K562 (cell line): ENCODE measurements at regions not wholly inside any gene's neighbourhood (a gene's known extent, or its start where the extent isn't known, plus 50 kb on each side); places are given as distances from the start of the nearest gene placed in this dataset.

Source experiments
- HDAC3 ChIP-seq: fragments of 450-650 bp; IDR thresholded peaks from 2 replicates; pipeline ENCODE4 v1.6.1; 2018; ENCODE audit warnings: borderline replicate concordance, mild to moderate bottlenecking, moderate library complexity; ENCODE audit not compliant: partially characterized antibody
- HIVEP1 ChIP-seq: fragments of 250-450 bp; sonication (Bioruptor Pico); IDR thresholded peaks from 2 replicates; pipeline ENCODE4 v1.4.0; 2020; ENCODE audit warnings: mild to moderate bottlenecking
- MCM5 ChIP-seq: fragments of 450-650 bp; IDR thresholded peaks from 2 replicates; pipeline ENCODE4 v1.6.1; 2016; ENCODE audit warnings: low read depth
- RBM15 ChIP-seq: fragments of 200-400 bp; formaldehyde crosslinking; IDR thresholded peaks from 2 replicates; pipeline ENCODE4 v1.6.1; 2018; ENCODE audit warnings: mild to moderate bottlenecking, low read length, moderate library complexity; ENCODE audit not compliant: insufficient read depth
- U2AF1 ChIP-seq: fragments of 200-400 bp; formaldehyde crosslinking; optimal IDR thresholded peaks from 2 replicates; pipeline ENCODE3; 2017; ENCODE audit warnings: mild to moderate bottlenecking, low read depth, low read length, moderate library complexity
- XRCC5 ChIP-seq: fragments of 200-400 bp; formaldehyde crosslinking; IDR thresholded peaks from 2 replicates; pipeline ENCODE4 v1.6.1; 2017; ENCODE audit warnings: low read depth, mild to moderate bottlenecking, low read length
- ZNF311 ChIP-seq: fragments of 250-450 bp; sonication (Bioruptor Pico); IDR thresholded peaks from 2 replicates; pipeline ENCODE4 v1.4.0; 2020; ENCODE audit warnings: mild to moderate bottlenecking, moderate library complexity
- ZNF592 ChIP-seq: fragments of 450-650 bp; IDR thresholded peaks from 2 replicates; pipeline ENCODE4 v1.6.1; 2017; ENCODE audit warnings: antibody characterized with exemption, mild to moderate bottlenecking
- TF ChIP-seq, protein P1 (sequence below): sonication (generic); formaldehyde crosslinking; IDR thresholded peaks from 2 replicates; pipeline ENCODE4 v1.8.0; 2023; ENCODE audit warnings: missing genetic modification reagents, mild to moderate bottlenecking, borderline replicate concordance

DNA sequence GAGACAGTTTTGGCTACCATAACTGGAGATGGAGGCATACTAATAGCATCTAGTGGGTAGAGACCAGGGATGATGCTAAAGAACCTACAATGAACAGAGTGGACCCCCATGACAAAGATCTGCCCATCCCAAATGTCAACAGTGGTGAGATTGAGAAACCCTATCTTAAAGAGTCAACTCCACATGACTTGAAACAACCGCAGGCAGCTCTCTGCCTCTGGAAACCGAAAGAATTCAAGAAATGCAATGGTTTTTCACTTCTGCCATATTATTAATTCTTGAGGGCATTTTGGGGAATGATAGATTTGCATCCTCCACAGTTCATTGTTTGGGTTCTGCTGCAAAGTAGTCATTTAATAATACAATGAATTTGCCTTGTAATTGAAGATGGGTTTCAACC, 463.4 kb downstream of the MAFB start (continued):
- TF ChIP-seq HDAC3 (no peak), HIVEP1 (CRISPR knock-in tag) (no peak), U2AF1 (no peak), RBM15 (no peak), ZNF592 (no peak), XRCC5 (no peak), ZNF311 (CRISPR knock-in tag) (no peak), MCM5 (no peak)
- TF ChIP-seq, protein P1, sequence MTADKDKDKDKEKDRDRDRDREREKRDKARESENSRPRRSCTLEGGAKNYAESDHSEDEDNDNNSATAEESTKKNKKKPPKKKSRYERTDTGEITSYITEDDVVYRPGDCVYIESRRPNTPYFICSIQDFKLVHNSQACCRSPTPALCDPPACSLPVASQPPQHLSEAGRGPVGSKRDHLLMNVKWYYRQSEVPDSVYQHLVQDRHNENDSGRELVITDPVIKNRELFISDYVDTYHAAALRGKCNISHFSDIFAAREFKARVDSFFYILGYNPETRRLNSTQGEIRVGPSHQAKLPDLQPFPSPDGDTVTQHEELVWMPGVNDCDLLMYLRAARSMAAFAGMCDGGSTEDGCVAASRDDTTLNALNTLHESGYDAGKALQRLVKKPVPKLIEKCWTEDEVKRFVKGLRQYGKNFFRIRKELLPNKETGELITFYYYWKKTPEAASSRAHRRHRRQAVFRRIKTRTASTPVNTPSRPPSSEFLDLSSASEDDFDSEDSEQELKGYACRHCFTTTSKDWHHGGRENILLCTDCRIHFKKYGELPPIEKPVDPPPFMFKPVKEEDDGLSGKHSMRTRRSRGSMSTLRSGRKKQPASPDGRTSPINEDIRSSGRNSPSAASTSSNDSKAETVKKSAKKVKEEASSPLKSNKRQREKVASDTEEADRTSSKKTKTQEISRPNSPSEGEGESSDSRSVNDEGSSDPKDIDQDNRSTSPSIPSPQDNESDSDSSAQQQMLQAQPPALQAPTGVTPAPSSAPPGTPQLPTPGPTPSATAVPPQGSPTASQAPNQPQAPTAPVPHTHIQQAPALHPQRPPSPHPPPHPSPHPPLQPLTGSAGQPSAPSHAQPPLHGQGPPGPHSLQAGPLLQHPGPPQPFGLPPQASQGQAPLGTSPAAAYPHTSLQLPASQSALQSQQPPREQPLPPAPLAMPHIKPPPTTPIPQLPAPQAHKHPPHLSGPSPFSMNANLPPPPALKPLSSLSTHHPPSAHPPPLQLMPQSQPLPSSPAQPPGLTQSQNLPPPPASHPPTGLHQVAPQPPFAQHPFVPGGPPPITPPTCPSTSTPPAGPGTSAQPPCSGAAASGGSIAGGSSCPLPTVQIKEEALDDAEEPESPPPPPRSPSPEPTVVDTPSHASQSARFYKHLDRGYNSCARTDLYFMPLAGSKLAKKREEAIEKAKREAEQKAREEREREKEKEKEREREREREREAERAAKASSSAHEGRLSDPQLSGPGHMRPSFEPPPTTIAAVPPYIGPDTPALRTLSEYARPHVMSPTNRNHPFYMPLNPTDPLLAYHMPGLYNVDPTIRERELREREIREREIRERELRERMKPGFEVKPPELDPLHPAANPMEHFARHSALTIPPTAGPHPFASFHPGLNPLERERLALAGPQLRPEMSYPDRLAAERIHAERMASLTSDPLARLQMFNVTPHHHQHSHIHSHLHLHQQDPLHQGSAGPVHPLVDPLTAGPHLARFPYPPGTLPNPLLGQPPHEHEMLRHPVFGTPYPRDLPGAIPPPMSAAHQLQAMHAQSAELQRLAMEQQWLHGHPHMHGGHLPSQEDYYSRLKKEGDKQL (CRISPR knock-in tag): no peak
